MM.1S (cell line): ENCODE measurements at regions not wholly inside any gene's neighbourhood (a gene's known extent, or its start where the extent isn't known, plus 50 kb on each side); places are given as distances from the start of the nearest gene placed in this dataset.

Experiments used
- DNase-seq: peaks from one replicate; pipeline ENCODE4 v3.0.0-alpha.2; 2015
- H2AFZ ChIP-seq: fragments of 300-600 bp; sonication (generic); 2 replicates; pipeline ENCODE4 v1.6.0; 2016; ENCODE audit warnings: antibody characterized with exemption, low read length
- H3F3A ChIP-seq: fragments of 300-600 bp; sonication (generic); 2 replicates; pipeline ENCODE4 v1.6.1; 2016; ENCODE audit warnings: mild to moderate bottlenecking, antibody characterized with exemption, low read length, moderate library complexity, mixed read lengths; ENCODE audit not compliant: insufficient read depth
- H3K27ac ChIP-seq: fragments of 300-600 bp; sonication (generic); 2 replicates; pipeline ENCODE4 v1.5.1; 2016; ENCODE audit warnings: mild to moderate bottlenecking, low read length
- H3K27me3 ChIP-seq: fragments of 300-600 bp; sonication (generic); replicated peaks from 2 replicates; pipeline ENCODE4 v1.6.0; 2016; ENCODE audit warnings: low read length; ENCODE audit not compliant: insufficient read depth
- H3K36me3 ChIP-seq: fragments of 300-600 bp; sonication (generic); replicated peaks from 2 replicates; pipeline ENCODE4 v1.6.1; 2016; ENCODE audit warnings: mild to moderate bottlenecking, low read length, mixed read lengths; ENCODE audit not compliant: insufficient read depth
- H3K4me1 ChIP-seq: fragments of 300-600 bp; sonication (generic); 2 replicates; pipeline ENCODE4 v1.6.1; 2016; ENCODE audit warnings: low read length, mixed read lengths
- H3K4me2 ChIP-seq: fragments of 300-600 bp; sonication (generic); 2 replicates; pipeline ENCODE4 v1.6.0; 2016; ENCODE audit warnings: low read depth, low read length
- H3K4me3 ChIP-seq: fragments of 300-600 bp; sonication (generic); 2 replicates; pipeline ENCODE4 v1.5.1; 2016; ENCODE audit warnings: low read length, mixed read lengths
- H3K79me2 ChIP-seq: fragments of 300-600 bp; sonication (generic); 2 replicates; pipeline ENCODE4 v1.6.1; 2016; ENCODE audit warnings: mixed run types, low read length, mixed read lengths
- H3K9ac ChIP-seq: fragments of 300-600 bp; sonication (generic); 2 replicates; pipeline ENCODE4 v1.6.1; 2016; ENCODE audit warnings: low read length, mixed read lengths
- H3K9me2 ChIP-seq: fragments of 300-600 bp; sonication (generic); replicated peaks from 2 replicates; pipeline ENCODE4 v1.6.1; 2016; ENCODE audit warnings: mild to moderate bottlenecking, low read length, mixed read lengths; ENCODE audit not compliant: insufficient read depth
- H3K9me3 ChIP-seq: fragments of 300-600 bp; sonication (generic); replicated peaks from 2 replicates; pipeline ENCODE4 v1.6.1; 2016; ENCODE audit warnings: mild to moderate bottlenecking, low read length, mixed read lengths; ENCODE audit not compliant: insufficient read depth
- H4K20me1 ChIP-seq: fragments of 300-600 bp; sonication (generic); 2 replicates; pipeline ENCODE4 v1.6.1; 2016; ENCODE audit warnings: mild to moderate bottlenecking, low read length, moderate library complexity, mixed read lengths; ENCODE audit not compliant: insufficient read depth
- CTCF ChIP-seq: fragments of 300-600 bp; sonication (generic); IDR thresholded peaks from 2 replicates; pipeline ENCODE4 v1.5.1; 2016; ENCODE audit warnings: antibody characterized with exemption, low read length, mixed read lengths
- EZH2 ChIP-seq: fragments of 300-600 bp; sonication (generic); optimal IDR thresholded peaks from 2 replicates; pipeline ENCODE3; 2017; ENCODE audit warnings: low read depth, mild to moderate bottlenecking, antibody characterized with exemption, low read length, mixed read lengths
- EZH2phosphoT487 ChIP-seq: fragments of 300-600 bp; sonication (generic); IDR thresholded peaks from 2 replicates; pipeline ENCODE4 v1.6.1; 2018; ENCODE audit warnings: antibody characterized with exemption, low read length

- Histone ChIP-seq H3K27ac (no peak overlapping the region), H3K9me2 (no peaks in the 10 kb centered on the region), H3K9ac (no peak overlapping the region), H3K4me3 (no peak overlapping the region), H3F3A (no peaks in the 10 kb centered on the region), H3K79me2 (no peaks in the 10 kb centered on the region), H4K20me1 (no peaks in the 10 kb centered on the region), H2AFZ (no peak overlapping the region), H3K36me3 (no peaks in the 10 kb centered on the region), H3K27me3 (no peaks in the 10 kb centered on the region), H3K4me1 (no peaks in the 10 kb centered on the region), H3K9me3 (no peaks in the 10 kb centered on the region), H3K4me2 (no peak overlapping the region)
- TF ChIP-seq EZH2: no peak
- no peak for TF ChIP-seq EZH2phosphoT487
- TF ChIP-seq CTCF: no peak
- no peak for DNase-seq
Observed at GRCh38 chrX:574830-575229, 55.8 kb upstream of the SHOX start.

- Histone ChIP-seq H2AFZ (no peak overlapping the region), H3K4me2 (no peak overlapping the region), H3K9ac (no peak overlapping the region), H3K9me3 (no peaks in the 10 kb centered on the region), H3K36me3 (no peaks in the 10 kb centered on the region), H3F3A (no peaks in the 10 kb centered on the region), H3K9me2 (no peaks in the 10 kb centered on the region), H3K4me1 (no peaks in the 10 kb centered on the region), H3K4me3 (no peak overlapping the region), H3K27me3 (no peaks in the 10 kb centered on the region), H3K27ac (no peak overlapping the region), H3K79me2 (no peaks in the 10 kb centered on the region), H4K20me1 (no peaks in the 10 kb centered on the region)
- no peak for DNase-seq
- TF ChIP-seq CTCF (no peak), EZH2 (no peak), EZH2phosphoT487 (no peak)
Observed at GRCh38 chrX:576904-577560, 53.6 kb upstream of the SHOX start.

GRCh38 chrX:578531-578930 is 52.1 kb upstream of the SHOX start:
- Histone ChIP-seq H3K4me2 (no peak overlapping the region), H3K4me3 (no peak overlapping the region), H3K9me2 (no peaks in the 10 kb centered on the region), H3K27me3 (no peaks in the 10 kb centered on the region), H3K4me1 (no peaks in the 10 kb centered on the region), H4K20me1 (no peaks in the 10 kb centered on the region), H2AFZ (no peak overlapping the region), H3K36me3 (no peaks in the 10 kb centered on the region), H3K79me2 (no peaks in the 10 kb centered on the region), H3K27ac (no peak overlapping the region), H3F3A (no peaks in the 10 kb centered on the region), H3K9ac (no peak overlapping the region), H3K9me3 (no peaks in the 10 kb centered on the region)
- no peak for DNase-seq
- no peak for TF ChIP-seq EZH2
- TF ChIP-seq EZH2phosphoT487: no peak
- TF ChIP-seq CTCF: no peak
